Gastrocnemius medialis (tissue), 4 donors: ENCODE measurements at regions not wholly inside any gene's neighbourhood (a gene's known extent, or its start where the extent isn't known, plus 50 kb on each side); places are given as distances from the start of the nearest gene placed in this dataset.

Experiments
- ATAC-seq, 2 donors: fragments of 150-250 bp; one replicate each; pipeline ENCODE4 v1.9.1; 2016
- DNase-seq, 2 donors: peaks; one replicate each; pipeline ENCODE4 v3.0.0-alpha.2; 2019
- H3K27ac ChIP-seq, 4 donors: fragments of 200-600 bp; sonication (generic); 1 replicate in 1 of 4; 2 replicates in 3 of 4; pipeline ENCODE4 v1.5.1; 2016 to 2018; ENCODE audit warnings: mild to moderate bottlenecking in 2 of 4, moderate library complexity in 1 of 4
- H3K27me3 ChIP-seq, 3 donors: fragments of 200-600 bp; sonication (generic) in 2 of 3; 1 replicate in 1 of 3; 2 replicates in 2 of 3; pipeline versions ENCODE4 v1.5.1 to v1.6.0; 2016 to 2019; ENCODE audit warnings: mild to moderate bottlenecking in 1 of 3, moderate library complexity in 1 of 3
- H3K36me3 ChIP-seq, 2 donors: fragments of 200-600 bp; sonication (generic) in 1 of 2; one replicate each; pipeline ENCODE4 v1.5.1; 2017 to 2018
- H3K4me1 ChIP-seq, 2 donors: fragments of 200-600 bp; sonication (generic) in 1 of 2; one replicate each; pipeline ENCODE4 v1.5.1; 2016 to 2017; ENCODE audit warnings: mild to moderate bottlenecking in 2 of 2
- H3K4me3 ChIP-seq, 4 donors: fragments of 200-600 bp; sonication (generic) in 3 of 4; 1 replicate in 1 of 4; 2 replicates in 3 of 4; pipeline ENCODE4 v1.5.1; 2016 to 2019; ENCODE audit warnings: mild to moderate bottlenecking in 2 of 4
- H3K9me3 ChIP-seq, 3 donors: fragments of 200-600 bp; sonication (generic) in 2 of 3; 1 replicate in 1 of 3; 2 replicates in 2 of 3; pipeline ENCODE4 v1.5.1; 2016 to 2019
- POLR2A ChIP-seq, 2 donors: fragments of 450-650 bp; IDR thresholded peaks; one replicate each; pipeline ENCODE4 v1.6.1; 2017; ENCODE audit warnings: antibody characterized with exemption in 2 of 2, mild to moderate bottlenecking in 2 of 2, moderate library complexity in 2 of 2
- in situ Hi-C, 4 donors: fragments of 200-750 bp; cut with MboI; loops; one replicate each; pipeline versions ENCODE4 v1.15.0 to v1.8.0; 2017; ENCODE audit warnings: low sequenced_read_pairs in 4 of 4
- intact Hi-C: fragments of 100-400 bp; cut with DNase I; formaldehyde crosslinking; loops from one replicate; pipeline ENCODE4 v1.15.1; 2023; ENCODE audit warnings: low total_unique reads
- TF ChIP-seq, protein P1 (sequence below), 5 experiments: fragments of 450-650 bp in 3 of 5; fragments of 200-600 bp in 2 of 5; sonication (generic) in 2 of 5; IDR thresholded peaks in 4 of 5; conservative IDR thresholded peaks in 1 of 5; 1 replicate in 4 of 5; 2 replicates in 1 of 5; pipeline ENCODE4 v1.5.1; 2016 to 2019; ENCODE audit warnings: antibody characterized with exemption in 5 of 5, mild to moderate bottlenecking in 3 of 5, moderate library complexity in 3 of 5

DNA sequence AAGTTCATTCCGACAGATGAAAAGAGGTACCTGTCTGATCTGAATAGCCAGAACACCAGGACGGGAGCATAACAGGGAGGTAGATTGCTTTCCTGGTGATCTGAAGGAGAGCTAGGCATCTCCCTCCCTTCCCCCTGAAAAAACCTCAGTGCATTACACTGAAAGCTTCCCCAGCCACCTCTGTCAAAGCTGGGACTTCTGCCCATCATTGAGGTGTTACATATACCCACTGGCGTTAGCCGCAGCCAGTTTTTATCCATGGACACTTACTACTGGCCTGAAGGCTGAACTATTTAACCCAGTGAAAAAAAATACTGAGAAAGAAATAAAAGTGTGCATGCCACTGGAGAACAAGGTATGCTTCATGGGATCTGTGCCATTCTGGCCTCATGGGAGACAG, 568.3 kb upstream of the ADAMTS5 start:
- intact Hi-C loops (no loop called here), in situ Hi-C loops (no loop called here)
- no peak for TF ChIP-seq POLR2A (IDR thresholded peaks at IDR 0.05)
- TF ChIP-seq, protein P1, sequence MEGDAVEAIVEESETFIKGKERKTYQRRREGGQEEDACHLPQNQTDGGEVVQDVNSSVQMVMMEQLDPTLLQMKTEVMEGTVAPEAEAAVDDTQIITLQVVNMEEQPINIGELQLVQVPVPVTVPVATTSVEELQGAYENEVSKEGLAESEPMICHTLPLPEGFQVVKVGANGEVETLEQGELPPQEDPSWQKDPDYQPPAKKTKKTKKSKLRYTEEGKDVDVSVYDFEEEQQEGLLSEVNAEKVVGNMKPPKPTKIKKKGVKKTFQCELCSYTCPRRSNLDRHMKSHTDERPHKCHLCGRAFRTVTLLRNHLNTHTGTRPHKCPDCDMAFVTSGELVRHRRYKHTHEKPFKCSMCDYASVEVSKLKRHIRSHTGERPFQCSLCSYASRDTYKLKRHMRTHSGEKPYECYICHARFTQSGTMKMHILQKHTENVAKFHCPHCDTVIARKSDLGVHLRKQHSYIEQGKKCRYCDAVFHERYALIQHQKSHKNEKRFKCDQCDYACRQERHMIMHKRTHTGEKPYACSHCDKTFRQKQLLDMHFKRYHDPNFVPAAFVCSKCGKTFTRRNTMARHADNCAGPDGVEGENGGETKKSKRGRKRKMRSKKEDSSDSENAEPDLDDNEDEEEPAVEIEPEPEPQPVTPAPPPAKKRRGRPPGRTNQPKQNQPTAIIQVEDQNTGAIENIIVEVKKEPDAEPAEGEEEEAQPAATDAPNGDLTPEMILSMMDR (IDR thresholded peaks at IDR 0.05 in 4 of 5, conservative IDR thresholded peaks at IDR 0.05 in 1 of 5), result no peak
- Histone ChIP-seq H3K9me3 (no peaks in the 10 kb centered on the region), H3K36me3 (no peaks in the 10 kb centered on the region), H3K4me1 (no peaks in the 10 kb centered on the region), H3K27me3 (no peaks in the 10 kb centered on the region), H3K4me3 (no peak overlapping the region), H3K27ac (no peak overlapping the region)
- ATAC-seq, result no peak
- DNase-seq, result no peak

DNA sequence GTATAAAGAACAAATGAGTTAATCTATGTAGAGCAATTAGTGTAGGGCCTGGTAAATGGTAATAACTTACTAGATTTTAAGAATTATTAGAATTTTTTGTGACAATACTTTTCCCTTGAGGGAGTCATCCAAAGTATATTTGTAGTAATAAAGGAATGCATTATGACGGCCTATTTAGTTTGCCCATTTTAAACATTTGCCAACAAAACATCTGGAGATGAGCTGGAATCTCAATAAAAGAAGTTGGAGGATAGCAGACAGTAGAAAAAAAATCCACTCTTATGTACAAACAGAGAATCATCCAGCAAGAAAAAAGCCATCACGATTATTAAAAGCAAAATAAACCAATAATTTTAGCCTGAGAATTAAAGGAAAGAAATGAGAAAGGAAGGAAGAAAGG, 567.3 kb upstream of the ADAMTS5 start:
- no peaks in the 10 kb centered on the region for H3K36me3 ChIP-seq
- no peaks in the 10 kb centered on the region for H3K27me3 ChIP-seq
- in situ Hi-C loops (no loop called here), intact Hi-C loops (no loop called here)
- no peaks in the 10 kb centered on the region for H3K4me1 ChIP-seq
- no peaks in the 10 kb centered on the region for H3K9me3 ChIP-seq
- no peak overlapping the region for H3K27ac ChIP-seq
- no peak overlapping the region for H3K4me3 ChIP-seq
- TF ChIP-seq, protein P1 (IDR thresholded peaks at IDR 0.05 in 4 of 5, conservative IDR thresholded peaks at IDR 0.05 in 1 of 5), result no peak
- TF ChIP-seq POLR2A (IDR thresholded peaks at IDR 0.05), result no peak
- no peak for DNase-seq
- ATAC-seq, result no peak

DNA sequence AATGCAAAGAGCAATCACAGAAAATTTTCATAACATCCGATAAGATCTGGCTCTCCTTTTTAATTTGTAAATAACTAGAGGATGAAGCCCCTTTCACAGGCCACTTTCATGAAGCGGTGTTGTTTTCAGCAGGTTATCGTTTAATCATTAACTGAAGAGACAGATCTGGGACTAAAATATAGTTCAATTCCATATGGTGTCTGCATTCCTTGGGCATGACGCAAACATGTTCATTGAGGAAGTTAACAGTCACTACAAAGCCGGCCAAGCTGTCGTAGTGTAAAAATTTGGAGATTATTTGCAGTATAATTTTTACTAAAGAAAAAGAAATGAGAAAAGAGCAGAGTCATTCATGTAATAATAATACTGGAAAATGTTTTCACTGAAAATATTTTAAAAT, 565.2 kb upstream of the ADAMTS5 start:
- DNase-seq, result no peak
- H3K27ac ChIP-seq, result no peak overlapping the region
- intact Hi-C loops, result no loop called here
- in situ Hi-C loops, result no loop called here
- no peak overlapping the region for H3K4me3 ChIP-seq
- ATAC-seq, result no peak
- no peaks in the 10 kb centered on the region for H3K4me1 ChIP-seq
- no peaks in the 10 kb centered on the region for H3K36me3 ChIP-seq
- no peak for TF ChIP-seq POLR2A (IDR thresholded peaks at IDR 0.05)
- TF ChIP-seq, protein P1 (IDR thresholded peaks at IDR 0.05 in 4 of 5, conservative IDR thresholded peaks at IDR 0.05 in 1 of 5), result no peak
- H3K27me3 ChIP-seq, result no peaks in the 10 kb centered on the region
- no peaks in the 10 kb centered on the region for H3K9me3 ChIP-seq

DNA sequence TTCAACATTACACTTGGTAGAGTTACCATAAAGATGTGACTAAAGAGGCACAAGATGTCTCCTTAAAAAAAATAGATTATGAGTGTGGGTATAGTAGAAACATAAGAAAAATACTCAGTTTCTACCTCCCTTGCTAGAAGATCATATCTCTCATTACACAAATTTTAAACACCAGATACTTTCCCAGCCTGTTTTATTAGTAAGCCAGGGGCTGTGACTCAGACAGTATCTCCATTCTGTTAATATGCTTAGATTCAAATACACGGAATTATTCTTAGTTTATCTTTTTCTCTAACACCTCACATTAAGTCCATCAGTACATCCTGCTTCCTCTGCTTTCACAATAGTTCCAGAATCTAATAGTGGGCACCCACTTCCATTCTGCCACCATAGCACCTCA, 561.8 kb upstream of the ADAMTS5 start:
- no peak for ATAC-seq
- intact Hi-C loops (no loop called here), in situ Hi-C loops (no loop called here)
- H3K36me3 ChIP-seq, result no peaks in the 10 kb centered on the region
- DNase-seq, result no peak
- no peaks in the 10 kb centered on the region for H3K9me3 ChIP-seq
- H3K27ac ChIP-seq, result no peak overlapping the region
- no peak overlapping the region for H3K4me3 ChIP-seq
- H3K4me1 ChIP-seq, result no peaks in the 10 kb centered on the region
- TF ChIP-seq POLR2A (IDR thresholded peaks at IDR 0.05), result no peak
- TF ChIP-seq, protein P1 (IDR thresholded peaks at IDR 0.05 in 4 of 5, conservative IDR thresholded peaks at IDR 0.05 in 1 of 5), result no peak
- H3K27me3 ChIP-seq, result no peaks in the 10 kb centered on the region

DNA sequence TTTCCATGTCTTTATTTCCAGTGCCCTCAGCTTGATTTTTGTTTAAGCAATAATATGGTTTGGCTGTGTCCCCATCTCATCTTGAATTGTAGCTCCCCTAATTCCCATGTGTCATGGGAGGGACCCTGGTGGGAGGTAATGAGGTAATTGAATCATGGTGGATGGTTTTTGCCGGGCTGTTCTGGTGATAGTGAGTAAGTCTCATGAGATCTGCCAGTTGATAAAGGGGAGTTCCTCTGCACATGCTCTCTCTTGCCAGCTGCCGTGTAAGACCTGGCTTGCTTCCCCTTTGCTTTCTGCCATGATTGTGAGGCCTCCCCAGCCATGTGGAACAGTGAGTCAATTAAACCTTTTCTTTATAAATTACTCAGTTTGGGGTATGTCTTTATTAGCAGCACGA, 559.6 kb upstream of the ADAMTS5 start:
- Histone ChIP-seq H3K27ac (no peak overlapping the region), H3K4me3 (no peak overlapping the region), H3K36me3 (no peaks in the 10 kb centered on the region), H3K9me3 (no peaks in the 10 kb centered on the region), H3K27me3 (no peaks in the 10 kb centered on the region), H3K4me1 (no peaks in the 10 kb centered on the region)
- intact Hi-C loops (no loop called here), in situ Hi-C loops (no loop called here)
- ATAC-seq, result no peak
- TF ChIP-seq, protein P1 (IDR thresholded peaks at IDR 0.05 in 4 of 5, conservative IDR thresholded peaks at IDR 0.05 in 1 of 5), result no peak
- no peak for TF ChIP-seq POLR2A (IDR thresholded peaks at IDR 0.05)
- DNase-seq, result no peak
